Stimulated activated naive CD8-positive, alpha-beta T cell treated with anti-CD3 and anti-CD28 coated beads, Interleukin-15, amount 100 ng/mL, for 72 hours (primary cell): ENCODE measurements at regions not wholly inside any gene's neighbourhood (a gene's known extent, or its start where the extent isn't known, plus 50 kb on each side); places are given as distances from the start of the nearest gene placed in this dataset.

ENCODE experiments used
- ATAC-seq: fragments of 150-1000 bp; cut with Tn5 transposase; 2 replicates; pipeline ENCODE4 v1.10.0; 2021; ENCODE audit warnings: mild to moderate bottlenecking, moderate library complexity
- DNase-seq, 2 donors: peaks; one replicate each; pipeline ENCODE4 v3.0.0; 2021 to 2022
- H3K27ac Mint-ChIP-seq, 2 donors: one replicate each; pipeline ENCODE4 v1.8.0; 2022; ENCODE audit warnings: mild to moderate bottlenecking in 2 of 2, mixed read lengths in 2 of 2, moderate library complexity in 2 of 2
- H3K27me3 Mint-ChIP-seq: one replicate; pipeline ENCODE4 v1.8.0; 2022; ENCODE audit warnings: mixed read lengths
- H3K4me1 Mint-ChIP-seq: one replicate; pipeline ENCODE4 v1.8.0; 2022; ENCODE audit warnings: mild to moderate bottlenecking, mixed read lengths
- H3K4me3 Mint-ChIP-seq, 2 donors: one replicate each; pipeline ENCODE4 v1.8.0; 2022; ENCODE audit warnings: mild to moderate bottlenecking in 2 of 2, mixed read lengths in 2 of 2, moderate library complexity in 1 of 2
- H3K9me3 Mint-ChIP-seq, 2 donors: one replicate each; pipeline ENCODE4 v1.8.0; 2022; ENCODE audit warnings: mixed read lengths in 2 of 2

DNA sequence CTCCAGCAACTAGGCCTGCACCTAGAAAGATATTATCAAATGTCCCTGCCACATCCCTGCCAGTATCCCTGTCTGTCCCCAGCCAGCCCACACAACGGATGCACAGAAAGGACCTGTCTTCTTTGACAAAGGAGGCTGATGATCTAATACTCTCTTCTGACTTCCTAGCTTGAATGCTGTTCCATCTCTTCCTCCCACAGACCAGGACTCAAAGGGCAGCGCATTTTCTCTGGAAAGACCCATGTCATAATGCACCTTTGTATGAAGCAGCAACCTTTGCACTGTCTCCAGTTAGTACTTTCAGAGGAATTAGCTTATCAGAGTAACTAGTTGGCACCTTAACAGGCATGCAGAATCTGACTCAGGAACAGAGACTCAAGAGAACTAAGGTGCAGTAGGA, 53.3 kb upstream of the TAF8 start:
- no peak overlapping the region for H3K27ac Mint-ChIP-seq
- DNase-seq: no peak
- H3K27me3 Mint-ChIP-seq: no peaks in the 10 kb centered on the region

DNA sequence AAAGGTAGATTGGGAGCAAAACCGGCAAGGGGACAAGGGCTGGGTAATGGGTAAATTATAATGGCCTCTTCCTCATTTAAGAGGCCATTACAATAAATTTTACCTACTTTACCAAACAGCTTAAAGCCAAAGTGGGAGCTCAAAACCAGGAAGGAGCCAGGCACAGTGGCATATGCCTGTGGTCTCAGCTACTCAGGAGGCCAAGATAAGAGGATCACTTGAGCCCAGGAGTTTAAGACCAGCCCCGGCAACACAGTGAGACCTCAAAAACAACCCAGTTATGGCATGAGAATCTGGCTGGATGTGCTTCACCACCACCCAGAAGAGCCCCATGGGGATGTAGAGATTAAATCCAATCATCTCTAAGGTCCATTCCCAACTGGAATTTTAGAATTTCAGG, 52.9 kb upstream of the TAF8 start:
- Mint-ChIP-seq H3K4me1 (peaks cover 59% of the 10 kb centered on the region), H3K27ac (no peak overlapping the region), H3K27me3 (no peaks in the 10 kb centered on the region), H3K9me3 (peaks cover 0 to 3% of the 10 kb centered on the region in 2 donors), H3K4me3 (no peak overlapping the region)
- no peak for DNase-seq
- no peak for ATAC-seq

More for the DNA sequence above, 53.3 kb upstream of the TAF8 start:
- Mint-ChIP-seq H3K4me3 (no peak overlapping the region), H3K4me1 (peaks cover 59% of the 10 kb centered on the region), H3K9me3 (peaks cover 0 to 3% of the 10 kb centered on the region in 2 donors)
- ATAC-seq: no peak
